Activated CD8-positive, alpha-beta T cell treated with anti-CD3 and anti-CD28 coated beads for 36 hours (primary cell): ENCODE measurements at regions not wholly inside any gene's neighbourhood (a gene's known extent, or its start where the extent isn't known, plus 50 kb on each side); places are given as distances from the start of the nearest gene placed in this dataset.

Source experiments
- ATAC-seq: fragments of 200-7000 bp; cut with Tn5 transposase; one replicate; pipeline ENCODE4 v1.10.0; 2021; ENCODE audit warnings: mild to moderate bottlenecking, moderate library complexity
- CTCF ChIA-PET: fragments of 350-600 bp; sonication (Branson Sonifier 250); formaldehyde crosslinking; loops from one replicate; lab custom pipeline; 2021; ENCODE audit warnings: antibody characterized with exemption; lab: Charles Lee
- POLR2A ChIA-PET: fragments of 350-600 bp; sonication (Branson Sonifier 250); formaldehyde crosslinking; loops from one replicate; lab custom pipeline; 2021; ENCODE audit warnings: antibody characterized with exemption; lab: Charles Lee
- DNase-seq: peaks from one replicate; pipeline ENCODE4 v3.0.0-alpha.2; 2020
- H3K27ac Mint-ChIP-seq: one replicate; pipeline ENCODE4 v1.8.0; 2021; ENCODE audit warnings: mild to moderate bottlenecking, mixed read lengths
- H3K27me3 Mint-ChIP-seq: one replicate; pipeline ENCODE4 v1.8.0; 2021; ENCODE audit warnings: mixed read lengths
- H3K36me3 Mint-ChIP-seq: one replicate; pipeline ENCODE4 v1.8.0; 2021; ENCODE audit warnings: low read depth, mixed read lengths
- H3K4me1 Mint-ChIP-seq: one replicate; pipeline ENCODE4 v1.8.0; 2021; ENCODE audit warnings: low read depth, mixed read lengths
- H3K4me3 Mint-ChIP-seq: one replicate; pipeline ENCODE4 v1.8.0; 2021; ENCODE audit warnings: mild to moderate bottlenecking, moderate library complexity, mixed read lengths
- H3K9me3 Mint-ChIP-seq: one replicate; pipeline ENCODE4 v1.8.0; 2021; ENCODE audit warnings: mixed read lengths
- intact Hi-C: fragments of 100-400 bp; cut with micrococcal nuclease; formaldehyde crosslinking; loops from one replicate; pipeline ENCODE4 v1.10.0; 2022
- TF ChIP-seq, protein P1 (sequence below): fragments of 200-600 bp; IDR thresholded peaks from one replicate; pipeline ENCODE4 v1.8.0; 2022; ENCODE audit warnings: antibody characterized with exemption, mild to moderate bottlenecking

DNA sequence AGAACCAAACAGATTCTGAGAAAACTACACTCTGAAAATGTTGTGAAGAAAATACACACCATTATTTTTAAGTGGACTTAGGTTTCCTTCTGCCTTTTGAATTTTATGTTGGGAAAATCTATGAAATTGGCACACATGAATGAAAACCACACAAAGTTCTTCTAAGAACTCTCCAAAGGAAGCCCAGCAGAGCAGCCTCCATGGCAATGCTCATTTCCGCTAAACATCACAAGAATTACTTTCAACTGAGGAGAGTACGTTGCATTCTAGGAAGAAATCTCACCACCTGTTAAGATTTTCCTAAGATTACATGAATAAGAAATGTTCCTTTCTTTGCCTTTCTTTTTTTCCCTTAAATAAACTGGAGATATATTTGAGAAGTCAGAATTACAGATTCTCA lies 154.2 kb downstream of the BARHL2 start:
- Mint-ChIP-seq H3K9me3 (no peaks in the 10 kb centered on the region), H3K4me1 (no peaks in the 10 kb centered on the region), H3K27me3 (peaks cover 8% of the 10 kb centered on the region), H3K36me3 (no peaks in the 10 kb centered on the region), H3K27ac (no peak overlapping the region), H3K4me3 (no peak overlapping the region)
- intact Hi-C loops = no loop called here
- CTCF ChIA-PET = interaction anchor here (1.6 kb wide), 1 partner anchor 12 kb away, joined by 4 read pairs; no protein-coding TSS in a partner anchor
- ATAC-seq = no peak
- TF ChIP-seq, protein P1, sequence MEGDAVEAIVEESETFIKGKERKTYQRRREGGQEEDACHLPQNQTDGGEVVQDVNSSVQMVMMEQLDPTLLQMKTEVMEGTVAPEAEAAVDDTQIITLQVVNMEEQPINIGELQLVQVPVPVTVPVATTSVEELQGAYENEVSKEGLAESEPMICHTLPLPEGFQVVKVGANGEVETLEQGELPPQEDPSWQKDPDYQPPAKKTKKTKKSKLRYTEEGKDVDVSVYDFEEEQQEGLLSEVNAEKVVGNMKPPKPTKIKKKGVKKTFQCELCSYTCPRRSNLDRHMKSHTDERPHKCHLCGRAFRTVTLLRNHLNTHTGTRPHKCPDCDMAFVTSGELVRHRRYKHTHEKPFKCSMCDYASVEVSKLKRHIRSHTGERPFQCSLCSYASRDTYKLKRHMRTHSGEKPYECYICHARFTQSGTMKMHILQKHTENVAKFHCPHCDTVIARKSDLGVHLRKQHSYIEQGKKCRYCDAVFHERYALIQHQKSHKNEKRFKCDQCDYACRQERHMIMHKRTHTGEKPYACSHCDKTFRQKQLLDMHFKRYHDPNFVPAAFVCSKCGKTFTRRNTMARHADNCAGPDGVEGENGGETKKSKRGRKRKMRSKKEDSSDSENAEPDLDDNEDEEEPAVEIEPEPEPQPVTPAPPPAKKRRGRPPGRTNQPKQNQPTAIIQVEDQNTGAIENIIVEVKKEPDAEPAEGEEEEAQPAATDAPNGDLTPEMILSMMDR = no peak
- no peak for DNase-seq
- POLR2A ChIA-PET = no interaction called here

GRCh38 chr1:90561911-90562310 lies 155.2 kb downstream of the BARHL2 start:
- no peak overlapping the region for H3K27ac Mint-ChIP-seq
- no peak for DNase-seq
- TF ChIP-seq, protein P1 = no peak
- POLR2A ChIA-PET = no interaction called here
- H3K27me3 Mint-ChIP-seq = peaks cover 8% of the 10 kb centered on the region
- no peak overlapping the region for H3K4me3 Mint-ChIP-seq
- CTCF ChIA-PET = interaction anchor here (1.6 kb wide), 1 partner anchor 13 kb away, joined by 4 read pairs; no protein-coding TSS in a partner anchor
- no peaks in the 10 kb centered on the region for H3K9me3 Mint-ChIP-seq
- intact Hi-C loops = no loop called here
- no peaks in the 10 kb centered on the region for H3K4me1 Mint-ChIP-seq
- no peaks in the 10 kb centered on the region for H3K36me3 Mint-ChIP-seq
- no peak for ATAC-seq

GRCh38 chr1:90561103-90561783 lies 155.9 kb downstream of the BARHL2 start:
- Mint-ChIP-seq H3K27me3 (peaks cover 8% of the 10 kb centered on the region), H3K36me3 (no peaks in the 10 kb centered on the region), H3K4me1 (no peaks in the 10 kb centered on the region), H3K4me3 (no peak overlapping the region), H3K27ac (no peak overlapping the region), H3K9me3 (no peaks in the 10 kb centered on the region)
- ATAC-seq = no peak
- ChIA-PET CTCF (interaction anchor here (1.0 to 1.6 kb wide), 2 partner anchors 13 to 18 kb away, joined by 4 read pairs; no protein-coding TSS in a partner anchor), POLR2A (no interaction called here)
- intact Hi-C loops = no loop called here
- TF ChIP-seq, protein P1 = no peak
- no peak for DNase-seq

DNA sequence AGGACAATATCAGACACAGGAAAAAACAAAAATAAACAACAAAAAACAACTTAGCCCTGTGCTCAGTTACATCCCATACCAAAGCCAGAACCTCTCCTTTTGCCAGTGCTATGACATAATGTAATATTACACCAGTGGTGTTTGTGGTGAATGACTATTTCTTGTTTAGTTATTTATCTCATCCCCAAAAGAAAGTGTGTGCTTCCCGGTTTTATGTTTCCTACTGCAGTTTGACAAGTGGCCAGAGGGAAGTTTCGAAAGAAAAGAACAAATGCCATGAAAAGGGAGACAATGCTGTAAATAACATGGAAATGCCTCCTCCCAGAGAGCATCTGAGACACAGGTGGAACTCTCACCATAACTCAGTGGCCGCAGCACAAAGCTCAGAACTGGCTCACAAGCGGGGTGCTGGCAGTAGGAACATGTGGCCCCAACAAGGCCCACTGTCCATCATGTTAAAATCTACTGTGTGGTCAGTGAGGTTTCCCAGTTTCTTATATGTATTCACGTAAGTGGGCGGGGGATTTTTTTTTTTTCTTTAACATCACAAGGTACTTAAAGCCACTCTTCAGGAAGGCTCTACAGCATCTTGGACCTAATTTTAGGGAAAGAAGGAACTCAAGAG lies 158.2 kb downstream of the BARHL2 start:
- ATAC-seq (no peak), DNase-seq (no peak)
- POLR2A ChIA-PET = no interaction called here
- CTCF ChIA-PET = no interaction called here
- intact Hi-C loops = no loop called here
- Mint-ChIP-seq H3K4me3 (no peak overlapping the region), H3K36me3 (no peaks in the 10 kb centered on the region), H3K4me1 (no peaks in the 10 kb centered on the region), H3K27me3 (peaks cover 6% of the 10 kb centered on the region), H3K9me3 (no peaks in the 10 kb centered on the region), H3K27ac (no peak overlapping the region)
- TF ChIP-seq, protein P1 = no peak

DNA sequence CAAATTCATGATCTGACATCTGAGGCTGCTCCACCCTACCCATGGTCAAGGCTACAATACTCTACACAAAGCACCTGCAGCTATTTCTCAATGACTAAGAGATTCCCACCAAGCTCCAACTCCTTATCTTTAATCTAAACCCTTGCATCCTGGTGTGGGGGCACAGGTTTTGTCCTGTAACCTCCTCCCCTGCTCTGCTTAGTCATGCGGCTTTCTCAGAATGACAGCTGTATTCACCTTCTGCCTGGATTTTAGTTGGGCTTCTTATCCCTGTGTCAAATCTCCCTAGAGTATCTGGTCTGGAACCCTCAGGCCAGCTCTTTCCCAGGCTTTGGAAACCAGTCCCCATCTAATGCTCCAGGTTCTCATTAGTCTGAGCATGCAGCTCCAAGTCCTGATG lies 159.0 kb downstream of the BARHL2 start:
- H3K9me3 Mint-ChIP-seq = no peaks in the 10 kb centered on the region
- TF ChIP-seq, protein P1 = no peak
- peaks cover 6% of the 10 kb centered on the region for H3K27me3 Mint-ChIP-seq
- H3K27ac Mint-ChIP-seq = no peak overlapping the region
- POLR2A ChIA-PET = no interaction called here
- DNase-seq (no peak), ATAC-seq (no peak)
- no peaks in the 10 kb centered on the region for H3K36me3 Mint-ChIP-seq
- no peak overlapping the region for H3K4me3 Mint-ChIP-seq
- no peaks in the 10 kb centered on the region for H3K4me1 Mint-ChIP-seq
- CTCF ChIA-PET = interaction anchor here (1.5 kb wide), 1 partner anchor 21 kb away, joined by 6 read pairs; no protein-coding TSS in a partner anchor
- intact Hi-C loops = no loop called here
